IMR-90 (cell line): ENCODE measurements at regions not wholly inside any gene's neighbourhood (a gene's known extent, or its start where the extent isn't known, plus 50 kb on each side); places are given as distances from the start of the nearest gene placed in this dataset.

ENCODE experiments used
- ATAC-seq: fragments of 200-7000 bp; cut with Tn5 transposase; 2 replicates; pipeline ENCODE4 v1.9.1; 2020; ENCODE audit warnings: low read depth, mild to moderate bottlenecking, moderate library complexity
- BruUV-seq: library from RNA; stranded (reverse); fragments of 400-500 nt; replicated peaks from 2 replicates; lab custom pipeline; 2021; lab: Mats Ljungman, UMichigan
- CTCF ChIA-PET: fragments of 300-600 bp; formaldehyde crosslinking; extraction: SDS; loops from one replicate; lab custom pipeline; 2021; ENCODE audit warnings: antibody characterized with exemption; lab: Yijun Ruan, JAX
- POLR2A ChIA-PET: fragments of 300-600 bp; sonication (Branson Sonifier 250); formaldehyde crosslinking; loops from one replicate; lab custom pipeline; 2022; ENCODE audit warnings: antibody characterized with exemption; ENCODE audit not compliant: unreplicated experiment; lab: Charles Lee
- DNase-seq: peaks from one replicate; pipeline ENCODE4 v3.0.0; 2013
- H2AFZ ChIP-seq: replicated peaks from 2 replicates; pipeline ENCODE3; 2013; ENCODE audit warnings: low read length, mild to moderate bottlenecking; ENCODE audit not compliant: poor library complexity
- H2AK5ac ChIP-seq: 2 replicates; pipeline ENCODE4 v1.6.1; 2013; ENCODE audit warnings: low read depth, low read length, inconsistent platforms
- H2AK9ac ChIP-seq: replicated peaks from 2 replicates; pipeline ENCODE3; 2013; ENCODE audit warnings: mild to moderate bottlenecking, low read depth, low read length, moderate library complexity; ENCODE audit not compliant: poor library complexity
- H2BK120ac ChIP-seq: 2 replicates; pipeline ENCODE4 v1.6.1; 2013; ENCODE audit warnings: low read depth, low read length, inconsistent platforms
- H2BK15ac ChIP-seq: 3 replicates; pipeline ENCODE4 v1.6.1; 2013; ENCODE audit warnings: low read depth, low read length, inconsistent platforms
- H2BK20ac ChIP-seq: 2 replicates; pipeline ENCODE4 v1.6.1; 2013; ENCODE audit warnings: low read depth, mild to moderate bottlenecking, inconsistent platforms, low read length, moderate library complexity
- H2BK5ac ChIP-seq: 2 replicates; pipeline ENCODE4 v1.6.1; 2013; ENCODE audit warnings: mild to moderate bottlenecking, low read depth, low read length, inconsistent platforms; ENCODE audit not compliant: poor library complexity, severe bottlenecking
- H3K14ac ChIP-seq: replicated peaks from 2 replicates; pipeline ENCODE4 v1.6.1; 2013; ENCODE audit warnings: low read depth, low read length, inconsistent platforms
- H3K18ac ChIP-seq: 2 replicates; pipeline ENCODE4 v1.6.1; 2013; ENCODE audit warnings: low read depth, low read length, control low read depth
- H3K23ac ChIP-seq: 2 replicates; pipeline ENCODE4 v1.6.1; 2013; ENCODE audit warnings: low read depth, low read length, inconsistent platforms
- H3K27ac ChIP-seq: 2 replicates; pipeline ENCODE4 v1.5.1; 2013; ENCODE audit warnings: mild to moderate bottlenecking, control low read depth, low read length; ENCODE audit not compliant: insufficient read depth
- H3K27me3 ChIP-seq: 2 replicates; pipeline ENCODE4 v1.6.1; 2013; ENCODE audit warnings: low read length; ENCODE audit not compliant: control insufficient read depth, insufficient read depth
- H3K36me3 ChIP-seq: 2 replicates; pipeline ENCODE4 v1.6.1; 2013; ENCODE audit warnings: low read length, mixed read lengths; ENCODE audit not compliant: control insufficient read depth, insufficient read depth
- H3K4ac ChIP-seq: 2 replicates; pipeline ENCODE4 v1.6.1; 2013; ENCODE audit warnings: low read depth, low read length, inconsistent platforms
- H3K4me1 ChIP-seq: 2 replicates; pipeline ENCODE4 v1.6.1; 2013; ENCODE audit warnings: low read length, mixed read lengths; ENCODE audit not compliant: control insufficient read depth, insufficient read depth
- H3K4me2 ChIP-seq: 2 replicates; pipeline ENCODE4 v1.6.1; 2013; ENCODE audit warnings: low read depth, mild to moderate bottlenecking, control low read depth, low read length, moderate library complexity
- H3K4me3 ChIP-seq: 2 replicates; pipeline ENCODE4 v1.5.1; 2013; ENCODE audit warnings: low read depth, mild to moderate bottlenecking, control low read depth, low read length, moderate library complexity; ENCODE audit not compliant: insufficient read depth
- H3K56ac ChIP-seq: 2 replicates; pipeline ENCODE4 v1.6.1; 2013; ENCODE audit warnings: low read length, inconsistent platforms; ENCODE audit not compliant: insufficient read depth; ENCODE audit errors: extremely low read depth
- H3K79me1 ChIP-seq, 2 experiments: 2 replicates each; pipeline ENCODE4 v1.6.1; 2013; ENCODE audit warnings: low read length in 2 of 2, inconsistent platforms in 1 of 2, low read depth in 1 of 2
- H3K9ac ChIP-seq: 2 replicates; pipeline ENCODE4 v1.6.1; 2013; ENCODE audit warnings: low read depth, low read length, control low read depth
- H3K9me1 ChIP-seq: 2 replicates; pipeline ENCODE4 v1.6.1; 2013; ENCODE audit warnings: low read length, inconsistent platforms; ENCODE audit not compliant: insufficient read depth
- H3K9me3 ChIP-seq: 2 replicates; pipeline ENCODE4 v1.6.1; 2013; ENCODE audit warnings: low read length; ENCODE audit not compliant: control insufficient read depth, insufficient read depth
- H4K20me1 ChIP-seq: 2 replicates; pipeline ENCODE4 v1.6.1; 2013; ENCODE audit warnings: low read length, inconsistent platforms; ENCODE audit not compliant: insufficient read depth
- H4K5ac ChIP-seq: 2 replicates; pipeline ENCODE4 v1.6.1; 2013; ENCODE audit warnings: mild to moderate bottlenecking, low read depth, low read length, control low read depth
- H4K8ac ChIP-seq, 2 experiments: 2 replicates each; pipeline ENCODE4 v1.6.1; 2013; ENCODE audit warnings: low read depth in 2 of 2, low read length in 2 of 2, control low read depth in 1 of 2, inconsistent platforms in 1 of 2
- H4K91ac ChIP-seq: 2 replicates; pipeline ENCODE4 v1.6.1; 2013; ENCODE audit warnings: low read depth, low read length, inconsistent platforms; ENCODE audit not compliant: insufficient read depth
- BHLHE40 ChIP-seq: fragments of 150-350 bp; IDR thresholded peaks from 2 replicates; pipeline ENCODE4 v1.6.1; 2016; ENCODE audit warnings: mild to moderate bottlenecking, low read depth, low read length
- CEBPB ChIP-seq: IDR thresholded peaks from 2 replicates; pipeline ENCODE4 v1.6.1; 2012; ENCODE audit warnings: low read depth, low read length, improper control_type of control experiment
- CHD1 ChIP-seq: IDR thresholded peaks from 2 replicates; pipeline ENCODE4 v1.6.1; 2012; ENCODE audit warnings: low read depth, low read length, improper control_type of control experiment
- ELK1 ChIP-seq: fragments of 150-350 bp; IDR thresholded peaks from 2 replicates; pipeline ENCODE4 v1.6.1; 2016; ENCODE audit warnings: low read depth, mild to moderate bottlenecking, low read length, moderate library complexity, borderline replicate concordance
- FOS ChIP-seq: fragments of 150-350 bp; IDR thresholded peaks from 2 replicates; pipeline ENCODE4 v1.6.1; 2016; ENCODE audit warnings: low read depth, low read length
- MAFK ChIP-seq: IDR thresholded peaks from 2 replicates; pipeline ENCODE4 v1.6.1; 2012; ENCODE audit warnings: low read depth, low read length, improper control_type of control experiment
- MAZ ChIP-seq: IDR thresholded peaks from 2 replicates; pipeline ENCODE4 v1.6.1; 2012; ENCODE audit warnings: low read depth, mild to moderate bottlenecking, low read length, improper control_type of control experiment, moderate library complexity, borderline replicate concordance
- MXI1 ChIP-seq: IDR thresholded peaks from 2 replicates; pipeline ENCODE4 v1.6.1; 2012; ENCODE audit warnings: low read depth, mild to moderate bottlenecking, low read length, moderate library complexity, borderline replicate concordance
- NFE2L2 ChIP-seq: fragments of 150-350 bp; IDR thresholded peaks from 2 replicates; pipeline ENCODE4 v1.6.1; 2016; ENCODE audit warnings: low read depth, mild to moderate bottlenecking, low read length
- POLR2A ChIP-seq: IDR thresholded peaks from 2 replicates; pipeline ENCODE4 v1.6.1; 2012; ENCODE audit warnings: mild to moderate bottlenecking, low read depth, low read length
- RAD21 ChIP-seq: IDR thresholded peaks from 2 replicates; pipeline ENCODE4 v1.6.1; 2012; ENCODE audit warnings: low read length, improper control_type of control experiment
- RCOR1 ChIP-seq: IDR thresholded peaks from 2 replicates; pipeline ENCODE4 v1.6.1; 2012; ENCODE audit warnings: mild to moderate bottlenecking, low read length, improper control_type of control experiment; ENCODE audit not compliant: insufficient replicate concordance
- RFX5 ChIP-seq: IDR thresholded peaks from 2 replicates; pipeline ENCODE4 v1.8.0; 2012; ENCODE audit warnings: low read depth, mild to moderate bottlenecking, low read length, moderate library complexity
- SMC3 ChIP-seq: fragments of 150-350 bp; IDR thresholded peaks from 2 replicates; pipeline ENCODE4 v1.6.1; 2016; ENCODE audit warnings: low read depth, mild to moderate bottlenecking, antibody characterized with exemption, low read length, moderate library complexity
- WGBS, 2 experiments: methylation state at CpG; one replicate each; pipeline versions ENCODE4 v1.1.5 to v1.1.7; 2013; ENCODE audit warnings: missing lambda C conversion rate in 2 of 2; ENCODE audit not compliant: insufficient read length in 1 of 2; ENCODE audit errors: extremely low coverage in 2 of 2; 5-methylcytosine and 5-hydroxymethylcytosine counted together
- dilution Hi-C: fragments of 300-500 bp; cut with HindIII; formaldehyde crosslinking; loops from one replicate; pipeline ENCODE4 v1.14.3; 2018; ENCODE audit warnings: low sequenced_read_pairs; ENCODE audit not compliant: unreplicated experiment
- in situ Hi-C: fragments of 300-500 bp; cut with MboI; formaldehyde crosslinking; loops from 3 replicates; pipeline ENCODE4 v1.14.3; 2019; ENCODE audit warnings: low sequenced_read_pairs, inconsistent platforms, mixed read lengths
- intact Hi-C: fragments of 100-400 bp; cut with micrococcal nuclease; formaldehyde crosslinking; loops from 2 replicates; pipeline ENCODE4 v1.10.0; 2022
- TF ChIP-seq, protein P1 (sequence below): fragments of 150-350 bp; IDR thresholded peaks from 2 replicates; pipeline ENCODE4 v1.6.1; 2017; ENCODE audit warnings: mild to moderate bottlenecking, antibody characterized with exemption, low read length, low read depth
- TF ChIP-seq, protein P2 (sequence below): conservative IDR thresholded peaks from 2 replicates; pipeline ENCODE4 v1.5.1; 2012; ENCODE audit warnings: mild to moderate bottlenecking, low read depth, low read length, improper control_type of control experiment

DNA sequence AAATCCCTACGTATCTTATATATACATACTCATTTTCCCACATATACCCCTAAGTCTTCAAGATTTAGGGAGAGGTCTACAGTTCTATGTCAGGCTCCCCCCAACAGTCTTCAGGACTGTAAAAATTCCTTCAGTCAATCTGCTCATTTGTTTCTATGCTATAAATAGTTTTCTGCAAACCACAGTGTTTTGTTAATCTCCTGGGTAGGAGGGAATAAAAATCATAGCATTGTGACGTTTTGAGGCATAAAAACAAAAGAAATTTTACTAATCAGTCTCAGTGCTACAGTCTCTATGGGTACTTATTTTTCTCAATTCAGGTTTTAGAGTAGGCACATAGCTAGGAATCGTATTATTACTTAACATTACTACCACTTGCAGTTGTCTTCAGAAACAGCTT is 552.8 kb upstream of the LRRC4C start:
- H3K4me1 ChIP-seq = no peaks in the 10 kb centered on the region
- no peaks in the 10 kb centered on the region for H4K20me1 ChIP-seq
- H2AFZ ChIP-seq = no peak overlapping the region
- no peak overlapping the region for H2BK120ac ChIP-seq
- no peak overlapping the region for H2BK15ac ChIP-seq
- H3K18ac ChIP-seq = no peak overlapping the region
- TF ChIP-seq RAD21 (no peak), ELK1 (no peak), FOS (no peak), POLR2A (no peak), SMC3 (no peak), CHD1 (no peak), RCOR1 (no peak), NFE2L2 (no peak), MXI1 (no peak), RFX5 (no peak), MAFK (no peak), MAZ (no peak), CEBPB (no peak), BHLHE40 (no peak)
- TF ChIP-seq, protein P1, sequence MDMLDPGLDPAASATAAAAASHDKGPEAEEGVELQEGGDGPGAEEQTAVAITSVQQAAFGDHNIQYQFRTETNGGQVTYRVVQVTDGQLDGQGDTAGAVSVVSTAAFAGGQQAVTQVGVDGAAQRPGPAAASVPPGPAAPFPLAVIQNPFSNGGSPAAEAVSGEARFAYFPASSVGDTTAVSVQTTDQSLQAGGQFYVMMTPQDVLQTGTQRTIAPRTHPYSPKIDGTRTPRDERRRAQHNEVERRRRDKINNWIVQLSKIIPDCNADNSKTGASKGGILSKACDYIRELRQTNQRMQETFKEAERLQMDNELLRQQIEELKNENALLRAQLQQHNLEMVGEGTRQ = no peak
- TF ChIP-seq, protein P2, sequence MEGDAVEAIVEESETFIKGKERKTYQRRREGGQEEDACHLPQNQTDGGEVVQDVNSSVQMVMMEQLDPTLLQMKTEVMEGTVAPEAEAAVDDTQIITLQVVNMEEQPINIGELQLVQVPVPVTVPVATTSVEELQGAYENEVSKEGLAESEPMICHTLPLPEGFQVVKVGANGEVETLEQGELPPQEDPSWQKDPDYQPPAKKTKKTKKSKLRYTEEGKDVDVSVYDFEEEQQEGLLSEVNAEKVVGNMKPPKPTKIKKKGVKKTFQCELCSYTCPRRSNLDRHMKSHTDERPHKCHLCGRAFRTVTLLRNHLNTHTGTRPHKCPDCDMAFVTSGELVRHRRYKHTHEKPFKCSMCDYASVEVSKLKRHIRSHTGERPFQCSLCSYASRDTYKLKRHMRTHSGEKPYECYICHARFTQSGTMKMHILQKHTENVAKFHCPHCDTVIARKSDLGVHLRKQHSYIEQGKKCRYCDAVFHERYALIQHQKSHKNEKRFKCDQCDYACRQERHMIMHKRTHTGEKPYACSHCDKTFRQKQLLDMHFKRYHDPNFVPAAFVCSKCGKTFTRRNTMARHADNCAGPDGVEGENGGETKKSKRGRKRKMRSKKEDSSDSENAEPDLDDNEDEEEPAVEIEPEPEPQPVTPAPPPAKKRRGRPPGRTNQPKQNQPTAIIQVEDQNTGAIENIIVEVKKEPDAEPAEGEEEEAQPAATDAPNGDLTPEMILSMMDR = no peak
- no peaks in the 10 kb centered on the region for H3K36me3 ChIP-seq
- no peak overlapping the region for H4K5ac ChIP-seq
- no peaks in the 10 kb centered on the region for H3K27me3 ChIP-seq
- H2AK5ac ChIP-seq = no peak overlapping the region
- H2AK9ac ChIP-seq = no peak overlapping the region
- H3K9me3 ChIP-seq = peaks cover 4% of the 10 kb centered on the region; the same call in 1 of the 2 replicates
- H3K4ac ChIP-seq = no peak overlapping the region
- ChIA-PET CTCF (no interaction called here), POLR2A (no interaction called here)
- DNase-seq (no peak), ATAC-seq (no peak)
- no peak overlapping the region for H3K27ac ChIP-seq
- H3K23ac ChIP-seq = no peak overlapping the region
- no peak overlapping the region for H3K14ac ChIP-seq
- H3K79me1 ChIP-seq = no peaks in the 10 kb centered on the region
- no TSS peak for BruUV-seq
- intact Hi-C loops = no loop called here
- WGBS, 2 experiments = no CpG with 5 or more reads among the region's 3 CpGs
- H3K4me2 ChIP-seq = no peak overlapping the region
- no peak overlapping the region for H3K56ac ChIP-seq
- no peak overlapping the region for H4K91ac ChIP-seq
- in situ Hi-C loops = no loop called here
- dilution Hi-C loops = no loop called here
- no peak overlapping the region for H3K4me3 ChIP-seq
- no peak overlapping the region for H2BK20ac ChIP-seq
- no peak overlapping the region for H2BK5ac ChIP-seq
- no peak overlapping the region for H4K8ac ChIP-seq
- no peaks in the 10 kb centered on the region for H3K9me1 ChIP-seq
- H3K9ac ChIP-seq = no peak overlapping the region
